ENCODE measurements at regions not wholly inside any gene's neighbourhood (a gene's known extent, or its start where the extent isn't known, plus 50 kb on each side); places are given as distances from the start of the nearest gene placed in this dataset.

GRCh38 chr2:128786741-128787478, 468.2 kb upstream of the HS6ST1 start:
- H3K27ac Mint-ChIP-seq, result no peak overlapping the region
- DNase-seq, result no peak
- no peak overlapping the region for H3K27ac ChIP-seq (ENCODE audit: low read depth, low read length)
- H3K4me1 Mint-ChIP-seq, result no peaks in the 10 kb centered on the region
- H3K27me3 ChIP-seq (ENCODE audit: insufficient read depth, low read length, poor library complexity, severe bottlenecking), result no peaks in the 10 kb centered on the region
- no peaks in the 10 kb centered on the region for H3K9me3 ChIP-seq (ENCODE audit: low read length)
- peaks cover 0 to 4% (median 0%) of the 10 kb centered on the region in 5 donors for H3K9me3 Mint-ChIP-seq
- ChIA-PET CTCF (no interaction called here), POLR2A (no interaction called here)
- no peaks in the 10 kb centered on the region for H3K36me3 Mint-ChIP-seq
- no peaks in the 10 kb centered on the region for H3K36me3 ChIP-seq (ENCODE audit: insufficient read depth, low read length)
- no peak overlapping the region for H3K4me3 ChIP-seq (ENCODE audit: low read length)
- no peaks in the 10 kb centered on the region for H3K27me3 Mint-ChIP-seq
- no peaks in the 10 kb centered on the region for H3K4me1 ChIP-seq (ENCODE audit: insufficient read depth, low read length)
- no peak overlapping the region for H3K4me3 Mint-ChIP-seq

- H3K4me3 ChIP-seq (ENCODE audit: low read length), result no peak overlapping the region
- Mint-ChIP-seq H3K4me1 (no peaks in the 10 kb centered on the region), H3K4me3 (no peak overlapping the region), H3K27me3 (no peaks in the 10 kb centered on the region), H3K36me3 (no peaks in the 10 kb centered on the region), H3K9me3 (peaks cover 0 to 4% (median 0%) of the 10 kb centered on the region in 5 donors), H3K27ac (no peak overlapping the region)
- DNase-seq, result no peak
- CTCF ChIA-PET, result no interaction called here
- H3K4me1 ChIP-seq (ENCODE audit: insufficient read depth, low read length), result no peaks in the 10 kb centered on the region
- no peaks in the 10 kb centered on the region for H3K27me3 ChIP-seq (ENCODE audit: insufficient read depth, low read length, poor library complexity, severe bottlenecking)
- no peaks in the 10 kb centered on the region for H3K36me3 ChIP-seq (ENCODE audit: insufficient read depth, low read length)
- POLR2A ChIA-PET, result no interaction called here
- H3K27ac ChIP-seq (ENCODE audit: low read depth, low read length), result no peak overlapping the region
- no peaks in the 10 kb centered on the region for H3K9me3 ChIP-seq (ENCODE audit: low read length)
These were observed 468.9 kb upstream of the HS6ST1 start for GRCh38 chr2:128787616-128788015.

DNA sequence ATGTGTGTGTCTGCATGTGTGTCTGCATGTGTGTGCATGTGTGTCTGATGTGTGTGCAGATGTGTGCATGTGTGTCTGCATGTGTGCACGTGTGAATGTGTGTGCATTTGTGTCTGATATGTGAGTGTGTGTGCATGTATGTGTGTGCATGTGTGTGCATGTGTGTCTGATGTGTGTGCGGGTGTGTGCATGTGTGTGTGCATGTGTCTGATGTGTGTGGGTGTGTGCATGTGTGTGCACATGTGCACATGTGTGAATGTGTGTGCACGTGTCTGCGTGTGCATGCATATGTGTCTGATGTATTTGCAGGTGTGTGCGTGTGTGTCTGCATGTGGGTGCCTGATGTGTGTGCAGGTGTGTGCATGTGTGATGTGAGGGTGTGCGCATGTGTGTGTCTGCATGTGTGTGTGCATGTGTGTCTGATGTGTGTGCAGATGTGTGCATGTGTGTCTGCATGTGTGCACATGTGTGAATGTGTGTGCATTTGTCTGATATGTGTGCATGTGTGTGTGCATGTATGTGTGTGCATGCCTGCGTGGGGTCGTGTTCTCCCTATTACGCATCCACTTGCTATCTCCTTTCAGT, 470.1 kb upstream of the HS6ST1 start:
- H3K27ac ChIP-seq (ENCODE audit: low read depth, low read length), result no peak overlapping the region
- H3K9me3 ChIP-seq (ENCODE audit: low read length), result no peaks in the 10 kb centered on the region
- POLR2A ChIA-PET, result no interaction called here
- no peaks in the 10 kb centered on the region for H3K27me3 ChIP-seq (ENCODE audit: insufficient read depth, low read length, poor library complexity, severe bottlenecking)
- H3K36me3 ChIP-seq (ENCODE audit: insufficient read depth, low read length), result no peaks in the 10 kb centered on the region
- no peak overlapping the region for H3K4me3 ChIP-seq (ENCODE audit: low read length)
- no peaks in the 10 kb centered on the region for H3K4me1 ChIP-seq (ENCODE audit: insufficient read depth, low read length)
- DNase-seq, result no peak
- Mint-ChIP-seq H3K27me3 (no peaks in the 10 kb centered on the region), H3K4me1 (no peaks in the 10 kb centered on the region), H3K4me3 (no peak overlapping the region), H3K27ac (no peak overlapping the region), H3K36me3 (no peaks in the 10 kb centered on the region), H3K9me3 (peaks cover 0 to 4% (median 0%) of the 10 kb centered on the region in 5 donors)
- CTCF ChIA-PET, result no interaction called here

DNA sequence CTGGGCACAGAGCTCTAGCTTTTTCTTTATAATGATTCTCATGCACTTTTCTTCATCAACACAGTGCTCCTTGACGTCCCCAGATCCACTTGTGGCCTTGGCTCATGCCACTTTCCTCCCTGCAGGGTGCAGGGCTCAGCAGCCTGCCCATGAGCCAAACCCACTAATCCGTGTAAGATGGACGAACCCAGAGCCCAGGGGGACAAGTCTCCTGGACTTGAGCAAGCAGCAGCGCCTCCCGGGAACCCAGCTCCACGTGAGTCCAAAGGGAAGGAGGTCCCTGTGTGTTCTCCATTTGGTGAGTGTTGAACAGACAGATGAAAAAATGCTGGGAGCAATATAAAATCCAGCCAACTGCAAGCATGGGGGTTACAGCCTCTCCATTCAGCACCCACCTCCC, 470.6 kb upstream of the HS6ST1 start:
- Histone ChIP-seq H3K27me3 (ENCODE audit: insufficient read depth, low read length, poor library complexity, severe bottlenecking) (no peaks in the 10 kb centered on the region), H3K36me3 (ENCODE audit: insufficient read depth, low read length) (no peaks in the 10 kb centered on the region), H3K4me3 (ENCODE audit: low read length) (no peak overlapping the region), H3K4me1 (ENCODE audit: insufficient read depth, low read length) (no peaks in the 10 kb centered on the region), H3K27ac (ENCODE audit: low read depth, low read length) (no peak overlapping the region), H3K9me3 (ENCODE audit: low read length) (no peaks in the 10 kb centered on the region)
- H3K27me3 Mint-ChIP-seq, result no peaks in the 10 kb centered on the region
- ChIA-PET POLR2A (no interaction called here), CTCF (no interaction called here)
- H3K27ac Mint-ChIP-seq, result no peak overlapping the region
- no peak overlapping the region for H3K4me3 Mint-ChIP-seq
- no peaks in the 10 kb centered on the region for H3K4me1 Mint-ChIP-seq
- H3K36me3 Mint-ChIP-seq, result no peaks in the 10 kb centered on the region
- H3K9me3 Mint-ChIP-seq, result peaks cover 0 to 4% (median 0%) of the 10 kb centered on the region in 5 donors
- DNase-seq, result no peak

DNA sequence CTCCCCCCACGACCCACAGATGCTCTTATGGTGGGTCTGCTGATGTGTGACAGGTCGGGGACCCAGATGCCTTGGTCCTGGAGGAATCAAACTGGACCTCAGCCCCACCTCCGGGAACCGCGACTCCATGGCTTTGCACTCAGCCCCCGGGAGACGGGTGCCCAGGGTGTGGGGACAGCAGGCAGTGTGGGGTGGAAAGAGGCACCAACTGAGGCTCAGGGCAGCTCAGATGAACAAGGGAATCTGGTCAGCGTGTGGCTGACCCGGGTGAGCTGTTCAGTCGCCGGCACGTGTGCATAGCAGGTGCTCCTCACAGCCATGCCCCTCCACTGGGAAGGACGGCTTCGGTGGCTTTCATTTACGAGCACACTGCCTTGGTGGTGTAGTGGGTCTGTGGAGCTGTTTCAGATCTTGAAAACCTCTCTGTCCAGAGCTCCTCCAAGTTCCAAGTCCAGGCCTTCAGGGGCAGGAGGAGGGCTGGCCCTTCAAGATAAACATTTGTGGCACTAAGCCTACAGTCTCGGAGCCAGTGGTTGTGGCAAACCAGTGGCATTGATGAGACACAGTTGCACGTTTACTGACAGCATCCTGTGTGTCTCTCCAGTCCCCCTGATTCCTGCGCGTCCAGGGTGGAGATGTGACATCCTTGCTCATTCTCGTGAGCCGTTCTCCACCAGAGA, 471.2 kb upstream of the HS6ST1 start:
- no peaks in the 10 kb centered on the region for H3K36me3 ChIP-seq (ENCODE audit: insufficient read depth, low read length)
- Mint-ChIP-seq H3K27me3 (peaks cover 0 to 3% of the 10 kb centered on the region in 2 donors), H3K9me3 (peaks cover 0 to 4% (median 0%) of the 10 kb centered on the region in 5 donors), H3K27ac (no peak overlapping the region), H3K36me3 (no peaks in the 10 kb centered on the region), H3K4me1 (no peaks in the 10 kb centered on the region), H3K4me3 (no peak overlapping the region)
- CTCF ChIA-PET, result no interaction called here
- no peaks in the 10 kb centered on the region for H3K9me3 ChIP-seq (ENCODE audit: low read length)
- no peaks in the 10 kb centered on the region for H3K27me3 ChIP-seq (ENCODE audit: insufficient read depth, low read length, poor library complexity, severe bottlenecking)
- no peak overlapping the region for H3K4me3 ChIP-seq (ENCODE audit: low read length)
- DNase-seq, result no peak
- H3K27ac ChIP-seq (ENCODE audit: low read depth, low read length), result no peak overlapping the region
- POLR2A ChIA-PET, result no interaction called here
- no peaks in the 10 kb centered on the region for H3K4me1 ChIP-seq (ENCODE audit: insufficient read depth, low read length)

GRCh38 chr2:128790541-128791001, 471.9 kb upstream of the HS6ST1 start:
- no peaks in the 10 kb centered on the region for H3K4me1 ChIP-seq (ENCODE audit: insufficient read depth, low read length)
- H3K9me3 ChIP-seq (ENCODE audit: low read length), result no peaks in the 10 kb centered on the region
- no peak overlapping the region for H3K27ac ChIP-seq (ENCODE audit: low read depth, low read length)
- H3K27me3 ChIP-seq (ENCODE audit: insufficient read depth, low read length, poor library complexity, severe bottlenecking), result no peaks in the 10 kb centered on the region
- H3K4me1 Mint-ChIP-seq, result no peaks in the 10 kb centered on the region
- H3K4me3 ChIP-seq (ENCODE audit: low read length), result no peak overlapping the region
- H3K4me3 Mint-ChIP-seq, result no peak overlapping the region
- H3K36me3 Mint-ChIP-seq, result no peaks in the 10 kb centered on the region
- H3K27me3 Mint-ChIP-seq, result peaks cover 0 to 3% of the 10 kb centered on the region in 2 donors
- peaks cover 0 to 4% (median 0%) of the 10 kb centered on the region in 5 donors for H3K9me3 Mint-ChIP-seq
- no peak for DNase-seq
- H3K27ac Mint-ChIP-seq, result no peak overlapping the region
- POLR2A ChIA-PET, result no interaction called here
- CTCF ChIA-PET, result no interaction called here
- no peaks in the 10 kb centered on the region for H3K36me3 ChIP-seq (ENCODE audit: insufficient read depth, low read length)

DNA sequence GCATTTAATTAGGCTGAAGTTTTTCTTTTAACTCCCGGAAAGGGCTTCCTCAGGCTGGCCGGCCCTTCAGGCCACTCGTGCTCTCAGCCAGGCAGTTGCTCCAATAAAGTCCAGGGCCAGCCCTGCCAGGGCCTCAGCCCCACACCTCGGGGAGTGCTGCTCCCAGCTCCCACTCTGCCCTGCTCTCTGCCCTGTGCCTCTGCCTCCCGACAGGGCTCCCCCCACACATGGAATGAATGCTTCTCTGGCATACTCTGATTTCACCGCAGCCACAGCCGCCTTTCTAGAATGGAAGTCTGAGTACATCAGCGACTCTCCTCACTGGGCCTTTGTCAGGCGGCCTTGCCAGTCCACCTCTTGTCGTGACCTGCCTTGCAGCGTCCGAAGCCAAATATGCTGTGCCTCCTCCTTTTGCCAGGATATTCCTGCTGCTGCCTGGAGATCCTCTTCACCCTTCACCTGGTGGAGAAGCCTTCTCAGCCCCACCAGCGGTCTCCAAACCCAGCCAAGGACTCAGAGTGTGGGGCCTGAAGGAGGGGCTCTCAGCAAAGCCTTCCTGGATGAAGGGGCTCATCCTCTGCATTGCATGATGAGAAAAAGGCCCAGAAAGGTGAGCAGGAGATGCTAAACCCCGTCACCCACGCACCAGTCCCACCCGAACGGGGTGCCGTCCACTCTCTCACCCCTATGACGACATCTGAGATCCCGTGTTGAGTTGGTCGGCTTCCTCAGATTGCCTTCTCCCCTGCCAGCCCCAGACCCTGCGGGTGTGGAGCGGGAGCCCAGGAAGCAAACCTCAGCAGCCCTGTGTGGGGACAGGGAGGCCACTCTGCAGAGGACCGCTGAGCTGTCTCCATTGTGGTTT, 472.7 kb upstream of the HS6ST1 start:
- CTCF ChIA-PET, result no interaction called here
- POLR2A ChIA-PET, result no interaction called here
- no peak overlapping the region for H3K27ac Mint-ChIP-seq
- H3K4me1 Mint-ChIP-seq, result no peaks in the 10 kb centered on the region
- Histone ChIP-seq H3K9me3 (ENCODE audit: low read length) (no peaks in the 10 kb centered on the region), H3K4me3 (ENCODE audit: low read length) (no peak overlapping the region), H3K27me3 (ENCODE audit: insufficient read depth, low read length, poor library complexity, severe bottlenecking) (no peaks in the 10 kb centered on the region), H3K4me1 (ENCODE audit: insufficient read depth, low read length) (no peaks in the 10 kb centered on the region), H3K27ac (ENCODE audit: low read depth, low read length) (no peak overlapping the region), H3K36me3 (ENCODE audit: insufficient read depth, low read length) (no peaks in the 10 kb centered on the region)
- peaks cover 0 to 4% (median 0%) of the 10 kb centered on the region in 5 donors for H3K9me3 Mint-ChIP-seq
- DNase-seq, result no peak
- no peaks in the 10 kb centered on the region for H3K36me3 Mint-ChIP-seq
- H3K27me3 Mint-ChIP-seq, result peaks cover 0 to 3% of the 10 kb centered on the region in 2 donors
- peak overlapping the region in 1 of 7 donors; percentile 45 for H3K4me3 Mint-ChIP-seq

DNA sequence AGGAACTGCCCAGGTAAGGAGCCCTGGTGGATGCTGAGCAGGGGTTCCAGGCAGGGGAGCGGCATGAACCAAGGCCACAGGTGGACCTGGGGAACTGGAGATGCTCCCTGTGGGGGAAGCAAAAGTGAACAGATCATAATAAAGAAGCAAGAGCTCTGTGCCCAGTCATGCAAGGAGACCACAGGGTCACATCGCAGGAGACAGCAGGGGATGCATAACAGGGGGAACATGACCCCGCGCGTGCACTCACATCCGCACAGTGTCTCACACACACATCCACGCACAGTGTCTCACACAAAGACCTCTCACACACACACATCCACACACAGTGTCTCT, 473.3 kb upstream of the HS6ST1 start:
- Histone ChIP-seq H3K4me1 (ENCODE audit: insufficient read depth, low read length) (no peaks in the 10 kb centered on the region), H3K27me3 (ENCODE audit: insufficient read depth, low read length, poor library complexity, severe bottlenecking) (no peaks in the 10 kb centered on the region), H3K4me3 (ENCODE audit: low read length) (no peak overlapping the region), H3K27ac (ENCODE audit: low read depth, low read length) (no peak overlapping the region), H3K9me3 (ENCODE audit: low read length) (no peaks in the 10 kb centered on the region), H3K36me3 (ENCODE audit: insufficient read depth, low read length) (no peaks in the 10 kb centered on the region)
- no peaks in the 10 kb centered on the region for H3K4me1 Mint-ChIP-seq
- POLR2A ChIA-PET, result no interaction called here
- peak overlapping the region in 1 of 7 donors; percentile 45 for H3K4me3 Mint-ChIP-seq
- DNase-seq, result no peak
- H3K36me3 Mint-ChIP-seq, result no peaks in the 10 kb centered on the region
- no peak overlapping the region for H3K27ac Mint-ChIP-seq
- CTCF ChIA-PET, result no interaction called here
- peaks cover 0 to 3% of the 10 kb centered on the region in 2 donors for H3K27me3 Mint-ChIP-seq
- H3K9me3 Mint-ChIP-seq, result peaks cover 0 to 4% (median 0%) of the 10 kb centered on the region in 5 donors
